Endothelial cell of umbilical vein (primary cell): ENCODE measurements at regions not wholly inside any gene's neighbourhood (a gene's known extent, or its start where the extent isn't known, plus 50 kb on each side); places are given as distances from the start of the nearest gene placed in this dataset.

Source experiments
- BruUV-seq: library from RNA; stranded (reverse); fragments of 400-500 nt; replicated peaks from 2 replicates; lab custom pipeline; 2021; lab: Mats Ljungman, UMichigan
- CTCF ChIA-PET: fragments of 300-600, 350-600 bp; sonication (Branson Sonifier 250); formaldehyde crosslinking; loops from one replicate; lab custom pipeline; 2021; ENCODE audit warnings: antibody characterized with exemption, inconsistent platforms; lab: Charles Lee
- POLR2A ChIA-PET: fragments of 300-600, 350-600 bp; sonication (Branson Sonifier 250); formaldehyde crosslinking; loops from one replicate; lab custom pipeline; 2021; ENCODE audit warnings: antibody characterized with exemption, inconsistent platforms; lab: Charles Lee
- DNase-seq: peaks from one replicate; pipeline ENCODE4 v3.0.0-alpha.2; 2011; ENCODE audit warnings: low read depth, low spot score
- FAIRE-seq: peaks from 2 replicates; lab custom pipeline; 2011; peaks lifted over from hg19 to GRCh38; lab: Jason Lieb, UNC
- H2AFZ ChIP-seq: 2 replicates; pipeline ENCODE4 v1.6.0; 2012; ENCODE audit warnings: low read depth, low read length, control low read depth, inconsistent platforms
- H3K27ac ChIP-seq: 2 replicates; pipeline ENCODE4 v1.5.1; 2011; ENCODE audit warnings: low read depth, mild to moderate bottlenecking, control low read depth, low read length, moderate library complexity; ENCODE audit not compliant: insufficient read depth
- H3K27me3 ChIP-seq, 2 experiments: 2 replicates each; pipeline versions ENCODE4 v1.6.0 to v1.6.1; 2011; ENCODE audit warnings: low read length in 2 of 2, mixed read lengths in 1 of 2; ENCODE audit not compliant: control insufficient read depth in 2 of 2, insufficient read depth in 2 of 2
- H3K36me3 ChIP-seq, 2 experiments: 2 replicates in 1 of 2; 3 replicates in 1 of 2; pipeline ENCODE4 v1.5.1; 2011; ENCODE audit warnings: low read length in 2 of 2, mild to moderate bottlenecking in 1 of 2, moderate library complexity in 1 of 2; ENCODE audit not compliant: control insufficient read depth in 2 of 2, insufficient read depth in 2 of 2; ENCODE audit errors: extremely low read depth in 1 of 2
- H3K4me1 ChIP-seq: 3 replicates; pipeline ENCODE4 v1.5.1; 2011; ENCODE audit warnings: mild to moderate bottlenecking, low read length; ENCODE audit not compliant: control insufficient read depth, insufficient read depth; ENCODE audit errors: extremely low read depth
- H3K4me2 ChIP-seq: 2 replicates; pipeline ENCODE4 v1.6.1; 2011; ENCODE audit warnings: low read length, control low read depth, mixed read lengths; ENCODE audit not compliant: insufficient read depth
- H3K4me3 ChIP-seq, 3 experiments: fragments of 200-600 bp in 1 of 3; sonication (generic), shearing (Covaris generic) in 1 of 3; replicated peaks in 1 of 3; 2 replicates each; pipeline ENCODE4 v1.5.1; 2011 to 2016; ENCODE audit warnings: control low read depth in 3 of 3, low read length in 3 of 3, mild to moderate bottlenecking in 2 of 3, inconsistent platforms in 1 of 3, low read depth in 1 of 3, moderate library complexity in 1 of 3; ENCODE audit not compliant: insufficient read depth in 1 of 3
- H3K79me2 ChIP-seq: 2 replicates; pipeline ENCODE4 v1.6.0; 2012; ENCODE audit warnings: low read length, inconsistent platforms; ENCODE audit not compliant: control insufficient read depth, insufficient read depth
- H3K9ac ChIP-seq: replicated peaks from 2 replicates; pipeline ENCODE3; 2011; ENCODE audit warnings: low read length, control low read depth; ENCODE audit not compliant: insufficient read depth; ENCODE audit errors: extremely low read depth
- H3K9me1 ChIP-seq: replicated peaks from 3 replicates; pipeline ENCODE4 v1.6.0; 2011; ENCODE audit warnings: mild to moderate bottlenecking, low read length; ENCODE audit not compliant: control insufficient read depth, insufficient read depth; ENCODE audit errors: extremely low read depth
- H3K9me3 ChIP-seq: replicated peaks from 2 replicates; pipeline ENCODE4 v1.5.1; 2012; ENCODE audit warnings: low read length, inconsistent platforms; ENCODE audit not compliant: control insufficient read depth, insufficient read depth
- H4K20me1 ChIP-seq: replicated peaks from 2 replicates; pipeline ENCODE3; 2011; ENCODE audit warnings: mild to moderate bottlenecking, low read length; ENCODE audit not compliant: control insufficient read depth, insufficient read depth; ENCODE audit errors: extremely low read depth
- EZH2 ChIP-seq: IDR thresholded peaks from 2 replicates; pipeline ENCODE4 v1.6.1; 2012; ENCODE audit warnings: borderline replicate concordance, low read depth, mild to moderate bottlenecking, moderate library complexity, low read length, inconsistent platforms; ENCODE audit not compliant: severe bottlenecking
- FOS ChIP-seq: IDR thresholded peaks from 2 replicates; pipeline ENCODE4 v1.6.1; 2011; ENCODE audit warnings: mild to moderate bottlenecking, low read length, moderate library complexity, borderline replicate concordance; ENCODE audit not compliant: insufficient read depth
- GATA2 ChIP-seq: IDR thresholded peaks from 2 replicates; pipeline ENCODE4 v1.7.0; 2011; ENCODE audit warnings: low read depth, mild to moderate bottlenecking, moderate library complexity, mixed read lengths, low read length; ENCODE audit not compliant: insufficient read length, insufficient read depth
- JUN ChIP-seq: IDR thresholded peaks from 2 replicates; pipeline ENCODE4 v1.6.1; 2011; ENCODE audit warnings: borderline replicate concordance, low read depth; ENCODE audit not compliant: insufficient read length, insufficient read depth
- MAX ChIP-seq: IDR thresholded peaks from 2 replicates; pipeline ENCODE4 v1.6.1; 2011; ENCODE audit not compliant: insufficient read depth, insufficient read length
- MYC ChIP-seq: IDR thresholded peaks from one replicate; pipeline ENCODE4 v1.6.1; 2011; ENCODE audit warnings: mild to moderate bottlenecking, low read depth, low read length
- POLR2A ChIP-seq: IDR thresholded peaks from 2 replicates; pipeline ENCODE4 v1.6.1; 2012; ENCODE audit warnings: low read depth, mild to moderate bottlenecking, control low read depth, low read length
- POLR2AphosphoS5 ChIP-seq: IDR thresholded peaks from 2 replicates; pipeline ENCODE4 v1.6.1; 2012; ENCODE audit warnings: low read depth, mild to moderate bottlenecking, control low read depth, low read length, moderate library complexity; ENCODE audit not compliant: insufficient read depth
- dilution Hi-C: fragments of 300-500 bp; cut with MboI; formaldehyde crosslinking; loops from one replicate; pipeline ENCODE4 v1.15.0; 2019; ENCODE audit warnings: low sequenced_read_pairs; ENCODE audit not compliant: extremely low pct_ligation_motif_present
- intact Hi-C: fragments of 100-400 bp; cut with micrococcal nuclease; formaldehyde crosslinking; loops from one replicate; pipeline ENCODE4 v1.10.0; 2022
- TF ChIP-seq, protein P1 (sequence below), 2 donors: IDR thresholded peaks; 1 replicate in 1 of 2; 2 replicates in 1 of 2; pipeline ENCODE4 v1.5.1; 2011; ENCODE audit warnings: low read length in 2 of 2, mild to moderate bottlenecking in 2 of 2, moderate library complexity in 2 of 2, control low read depth in 1 of 2, inconsistent platforms in 1 of 2, low read depth in 1 of 2; ENCODE audit not compliant: insufficient read depth in 1 of 2; ENCODE audit errors: extremely low read depth in 1 of 2

GRCh38 chr3:137469263-137469662 lies 294.9 kb upstream of the SOX14 start:
- intact Hi-C loops (no loop called here), dilution Hi-C loops (no loop called here)
- Histone ChIP-seq H3K27ac (no peak overlapping the region), H3K36me3 (no peaks in the 10 kb centered on the region), H3K4me2 (no peak overlapping the region), H2AFZ (no peak overlapping the region), H3K4me1 (no peaks in the 10 kb centered on the region), H4K20me1 (no peaks in the 10 kb centered on the region), H3K9me1 (no peaks in the 10 kb centered on the region), H3K4me3 (no peak overlapping the region), H3K9ac (no peak overlapping the region), H3K79me2 (no peaks in the 10 kb centered on the region), H3K9me3 (no peaks in the 10 kb centered on the region), H3K27me3 (no peaks in the 10 kb centered on the region)
- BruUV-seq: no TSS peak
- FAIRE-seq: no peak
- TF ChIP-seq EZH2 (no peak), GATA2 (no peak), POLR2AphosphoS5 (no peak), JUN (no peak), FOS (no peak), MYC (no peak), POLR2A (no peak), MAX (no peak)
- TF ChIP-seq, protein P1, sequence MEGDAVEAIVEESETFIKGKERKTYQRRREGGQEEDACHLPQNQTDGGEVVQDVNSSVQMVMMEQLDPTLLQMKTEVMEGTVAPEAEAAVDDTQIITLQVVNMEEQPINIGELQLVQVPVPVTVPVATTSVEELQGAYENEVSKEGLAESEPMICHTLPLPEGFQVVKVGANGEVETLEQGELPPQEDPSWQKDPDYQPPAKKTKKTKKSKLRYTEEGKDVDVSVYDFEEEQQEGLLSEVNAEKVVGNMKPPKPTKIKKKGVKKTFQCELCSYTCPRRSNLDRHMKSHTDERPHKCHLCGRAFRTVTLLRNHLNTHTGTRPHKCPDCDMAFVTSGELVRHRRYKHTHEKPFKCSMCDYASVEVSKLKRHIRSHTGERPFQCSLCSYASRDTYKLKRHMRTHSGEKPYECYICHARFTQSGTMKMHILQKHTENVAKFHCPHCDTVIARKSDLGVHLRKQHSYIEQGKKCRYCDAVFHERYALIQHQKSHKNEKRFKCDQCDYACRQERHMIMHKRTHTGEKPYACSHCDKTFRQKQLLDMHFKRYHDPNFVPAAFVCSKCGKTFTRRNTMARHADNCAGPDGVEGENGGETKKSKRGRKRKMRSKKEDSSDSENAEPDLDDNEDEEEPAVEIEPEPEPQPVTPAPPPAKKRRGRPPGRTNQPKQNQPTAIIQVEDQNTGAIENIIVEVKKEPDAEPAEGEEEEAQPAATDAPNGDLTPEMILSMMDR (IDR thresholded peaks at IDR 0.05; ENCODE audit: extremely low read depth in 1 of 2, insufficient read depth in 1 of 2, low read depth in 1 of 2, low read length in 2 of 2): no peak
- CTCF ChIA-PET: no interaction called here
- no peak for DNase-seq
- POLR2A ChIA-PET: no interaction called here
